ENCODE measurements at regions not wholly inside any gene's neighbourhood (a gene's known extent, or its start where the extent isn't known, plus 50 kb on each side); places are given as distances from the start of the nearest gene placed in this dataset.

DNA sequence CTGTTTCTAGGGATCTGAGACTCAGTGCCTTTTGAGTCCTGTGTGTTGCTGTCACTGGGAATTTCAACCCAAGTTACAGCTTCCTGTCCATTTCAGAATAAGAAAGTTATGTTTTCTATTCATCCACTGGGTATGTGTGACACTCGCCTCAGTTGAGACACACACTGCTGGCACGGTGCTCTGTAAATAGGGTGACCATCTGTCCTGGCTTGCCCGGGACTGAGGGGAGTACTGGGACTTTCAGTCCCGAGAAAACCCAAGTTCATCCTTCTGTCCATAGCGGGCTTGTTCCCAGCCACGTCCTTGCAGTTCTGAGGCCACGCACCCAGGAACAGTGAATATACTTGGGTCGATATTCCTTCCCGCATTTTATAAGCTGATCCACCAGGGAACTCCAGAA is 56.3 kb upstream of the DISP3 start:
- no peak overlapping the region for H3K18ac ChIP-seq (ENCODE audit: low read depth in 1 of 2, low read length in 2 of 2)
- no peak overlapping the region for H4K91ac ChIP-seq (ENCODE audit: low read length)
- H3K27ac ChIP-seq (ENCODE audit: low read length, poor library complexity, severe bottlenecking): no peak overlapping the region
- 72% methylated on average over 9 of the region's 9 CpGs for WGBS
- H2BK12ac ChIP-seq (ENCODE audit: low read length in 2 of 2): no peak overlapping the region
- H3K79me1 ChIP-seq (replicated peaks; ENCODE audit: low read length, poor library complexity, severe bottlenecking): no peaks in the 10 kb centered on the region
- no peak overlapping the region for H2BK5ac ChIP-seq (ENCODE audit: low read depth, low read length, poor library complexity, severe bottlenecking)
- no peak overlapping the region for H3K23ac ChIP-seq (ENCODE audit: low read length in 2 of 2)
- no peaks in the 10 kb centered on the region for H3K36me3 ChIP-seq (ENCODE audit: control insufficient read depth in 1 of 2, insufficient read depth in 2 of 2, low read depth in 1 of 2, low read length in 2 of 2)
- H2AK5ac ChIP-seq (ENCODE audit: low read length, severe bottlenecking): no peak overlapping the region
- no peak overlapping the region for H3K4me2 ChIP-seq (ENCODE audit: low read length, poor library complexity, severe bottlenecking)
- H3K9me3 ChIP-seq (ENCODE audit: control insufficient read depth, low read length): no peaks in the 10 kb centered on the region
- H3K4ac ChIP-seq (ENCODE audit: low read depth in 1 of 2, low read length in 2 of 2): no peak overlapping the region
- no peak overlapping the region for H3K9ac ChIP-seq (ENCODE audit: low read length)
- no peak for DNase-seq
- H2BK15ac ChIP-seq (ENCODE audit: low read depth, poor library complexity, severe bottlenecking): no peak overlapping the region
- H3K4me1 ChIP-seq (ENCODE audit: control insufficient read depth, insufficient read depth, low read depth, low read length): no peaks in the 10 kb centered on the region
- H4K8ac ChIP-seq (ENCODE audit: low read length): no peak overlapping the region
- no peak overlapping the region for H3K14ac ChIP-seq (ENCODE audit: low read length in 2 of 2)
- peaks cover 7 to 38% of the 10 kb centered on the region in 2 experiments for H3K27me3 ChIP-seq (ENCODE audit: control insufficient read depth in 1 of 2, insufficient read depth in 1 of 2, low read length in 2 of 2)
- H2BK120ac ChIP-seq (ENCODE audit: low read depth, low read length): no peak overlapping the region
- no peak overlapping the region for H2AFZ ChIP-seq (ENCODE audit: low read depth, low read length)
- H3K4me3 ChIP-seq (ENCODE audit: insufficient read depth in 1 of 2, low read depth in 1 of 2, low read length in 2 of 2): no peak overlapping the region

DNA sequence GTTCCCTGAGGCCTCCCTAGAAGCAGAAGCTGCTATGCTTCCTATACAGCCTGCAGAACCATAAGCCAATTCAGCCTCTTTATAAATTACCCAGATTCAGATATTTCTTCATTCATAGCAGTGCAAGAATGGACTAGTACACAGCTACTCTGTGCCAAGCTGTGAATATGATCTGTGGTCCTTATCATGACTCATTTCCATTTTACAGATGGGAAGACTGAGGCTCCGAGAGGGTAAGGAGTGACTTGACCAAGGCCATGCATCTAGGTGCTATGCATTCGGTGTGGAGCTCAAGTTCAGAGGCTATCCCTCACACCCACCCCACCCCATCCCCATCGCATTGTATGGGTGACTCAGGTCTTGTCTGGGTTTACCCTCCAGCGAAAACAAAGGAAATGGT is 52.3 kb upstream of the DISP3 start:
- H2BK12ac ChIP-seq (ENCODE audit: low read length in 2 of 2): no peak overlapping the region
- no peak overlapping the region for H3K4me2 ChIP-seq (ENCODE audit: low read length, poor library complexity, severe bottlenecking)
- H3K9me3 ChIP-seq (ENCODE audit: control insufficient read depth, low read length): no peaks in the 10 kb centered on the region
- WGBS: 80% methylated on average over 4 of the region's 4 CpGs
- no peak overlapping the region for H3K4ac ChIP-seq (ENCODE audit: low read depth in 1 of 2, low read length in 2 of 2)
- DNase-seq: no peak
- no peak overlapping the region for H3K9ac ChIP-seq (ENCODE audit: low read length)
- H3K27ac ChIP-seq (ENCODE audit: low read length, poor library complexity, severe bottlenecking): no peak overlapping the region
- H3K79me1 ChIP-seq (replicated peaks; ENCODE audit: low read length, poor library complexity, severe bottlenecking): no peaks in the 10 kb centered on the region
- no peak overlapping the region for H2BK120ac ChIP-seq (ENCODE audit: low read depth, low read length)
- no peak overlapping the region for H2AK5ac ChIP-seq (ENCODE audit: low read length, severe bottlenecking)
- no peak overlapping the region for H4K91ac ChIP-seq (ENCODE audit: low read length)
- no peak overlapping the region for H2BK5ac ChIP-seq (ENCODE audit: low read depth, low read length, poor library complexity, severe bottlenecking)
- H3K4me3 ChIP-seq (ENCODE audit: insufficient read depth in 1 of 2, low read depth in 1 of 2, low read length in 2 of 2): no peak overlapping the region
- H3K27me3 ChIP-seq (ENCODE audit: control insufficient read depth in 1 of 2, insufficient read depth in 1 of 2, low read length in 2 of 2): peaks cover 0 to 40% of the 10 kb centered on the region in 2 experiments
- no peak overlapping the region for H4K8ac ChIP-seq (ENCODE audit: low read length)
- H3K18ac ChIP-seq (ENCODE audit: low read depth in 1 of 2, low read length in 2 of 2): no peak overlapping the region
- no peak overlapping the region for H3K14ac ChIP-seq (ENCODE audit: low read length in 2 of 2)
- H3K23ac ChIP-seq (ENCODE audit: low read length in 2 of 2): no peak overlapping the region
- no peaks in the 10 kb centered on the region for H3K36me3 ChIP-seq (ENCODE audit: control insufficient read depth in 1 of 2, insufficient read depth in 2 of 2, low read depth in 1 of 2, low read length in 2 of 2)
- no peak overlapping the region for H2AFZ ChIP-seq (ENCODE audit: low read depth, low read length)
- H3K4me1 ChIP-seq (ENCODE audit: control insufficient read depth, insufficient read depth, low read depth, low read length): no peaks in the 10 kb centered on the region
- H2BK15ac ChIP-seq (ENCODE audit: low read depth, poor library complexity, severe bottlenecking): no peak overlapping the region

DNA sequence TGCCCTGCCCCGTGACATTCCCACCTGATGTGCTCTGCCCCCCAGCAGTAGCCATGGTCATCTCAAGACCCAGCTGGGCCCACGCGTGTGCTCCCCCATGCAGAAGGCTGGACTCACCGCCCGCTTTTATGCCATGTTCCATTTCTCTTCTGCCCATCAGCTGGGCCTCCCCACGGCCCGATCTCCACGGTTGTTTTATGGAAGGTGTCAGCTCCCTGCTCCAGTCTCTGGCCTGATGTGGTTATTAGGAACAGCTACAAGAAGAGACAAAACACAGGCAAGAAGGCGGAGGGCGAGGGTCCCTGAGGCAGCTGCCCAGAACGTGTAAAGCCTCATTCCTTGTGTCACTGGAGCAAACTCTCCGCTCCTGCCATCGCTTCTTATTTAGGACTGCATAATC is 50.2 kb upstream of the DISP3 start:
- Histone ChIP-seq H3K9ac (ENCODE audit: low read length) (no peak overlapping the region), H3K27ac (ENCODE audit: low read length, poor library complexity, severe bottlenecking) (no peak overlapping the region), H4K8ac (ENCODE audit: low read length) (no peak overlapping the region), H3K23ac (ENCODE audit: low read length in 2 of 2) (no peak overlapping the region), H3K14ac (ENCODE audit: low read length in 2 of 2) (no peak overlapping the region), H3K27me3 (ENCODE audit: control insufficient read depth in 1 of 2, insufficient read depth in 1 of 2, low read length in 2 of 2) (peaks cover 0 to 34% of the 10 kb centered on the region in 2 experiments), H3K9me3 (ENCODE audit: control insufficient read depth, low read length) (no peaks in the 10 kb centered on the region), H2BK120ac (ENCODE audit: low read depth, low read length) (no peak overlapping the region), H2BK5ac (ENCODE audit: low read depth, low read length, poor library complexity, severe bottlenecking) (no peak overlapping the region), H3K4ac (ENCODE audit: low read depth in 1 of 2, low read length in 2 of 2) (no peak overlapping the region), H4K91ac (ENCODE audit: low read length) (no peak overlapping the region), H2BK12ac (ENCODE audit: low read length in 2 of 2) (no peak overlapping the region), H3K4me2 (ENCODE audit: low read length, poor library complexity, severe bottlenecking) (no peak overlapping the region), H3K36me3 (ENCODE audit: control insufficient read depth in 1 of 2, insufficient read depth in 2 of 2, low read depth in 1 of 2, low read length in 2 of 2) (no peaks in the 10 kb centered on the region), H3K4me3 (ENCODE audit: insufficient read depth in 1 of 2, low read depth in 1 of 2, low read length in 2 of 2) (no peak overlapping the region), H2BK15ac (ENCODE audit: low read depth, poor library complexity, severe bottlenecking) (no peak overlapping the region), H3K4me1 (ENCODE audit: control insufficient read depth, insufficient read depth, low read depth, low read length) (no peaks in the 10 kb centered on the region), H3K18ac (ENCODE audit: low read depth in 1 of 2, low read length in 2 of 2) (no peak overlapping the region), H3K79me1 (replicated peaks; ENCODE audit: low read length, poor library complexity, severe bottlenecking) (no peaks in the 10 kb centered on the region), H2AFZ (ENCODE audit: low read depth, low read length) (no peak overlapping the region), H2AK5ac (ENCODE audit: low read length, severe bottlenecking) (no peak overlapping the region)
- DNase-seq: no peak
- 88% methylated on average over 13 of the region's 13 CpGs for WGBS
